ENCODE measurements at regions not wholly inside any gene's neighbourhood (a gene's known extent, or its start where the extent isn't known, plus 50 kb on each side); places are given as distances from the start of the nearest gene placed in this dataset.

GRCh38 chr12:125633686-125634085, 568.5 kb downstream of the AACS start:
- peak overlapping the region; percentile 46 to 77 (median 65) for H3K27ac ChIP-seq
- H3K4me3 ChIP-seq = peak overlapping the region in 1 of 4 donors; percentile 15
- no peaks in the 10 kb centered on the region for H3K36me3 ChIP-seq
- no peak for DNase-seq
- peaks cover 0 to 6% (median 4%) of the 10 kb centered on the region in 3 donors for H3K9me3 ChIP-seq
- H3K27me3 ChIP-seq = no peaks in the 10 kb centered on the region
- peaks cover 6 to 23% (median 8%) of the 10 kb centered on the region in 3 donors for H3K4me1 ChIP-seq
- intact Hi-C loops (cut with DNase I) = no loop called here
- no peak for TF ChIP-seq POLR2A (IDR thresholded peaks at IDR 0.05)
- TF ChIP-seq, protein P1, sequence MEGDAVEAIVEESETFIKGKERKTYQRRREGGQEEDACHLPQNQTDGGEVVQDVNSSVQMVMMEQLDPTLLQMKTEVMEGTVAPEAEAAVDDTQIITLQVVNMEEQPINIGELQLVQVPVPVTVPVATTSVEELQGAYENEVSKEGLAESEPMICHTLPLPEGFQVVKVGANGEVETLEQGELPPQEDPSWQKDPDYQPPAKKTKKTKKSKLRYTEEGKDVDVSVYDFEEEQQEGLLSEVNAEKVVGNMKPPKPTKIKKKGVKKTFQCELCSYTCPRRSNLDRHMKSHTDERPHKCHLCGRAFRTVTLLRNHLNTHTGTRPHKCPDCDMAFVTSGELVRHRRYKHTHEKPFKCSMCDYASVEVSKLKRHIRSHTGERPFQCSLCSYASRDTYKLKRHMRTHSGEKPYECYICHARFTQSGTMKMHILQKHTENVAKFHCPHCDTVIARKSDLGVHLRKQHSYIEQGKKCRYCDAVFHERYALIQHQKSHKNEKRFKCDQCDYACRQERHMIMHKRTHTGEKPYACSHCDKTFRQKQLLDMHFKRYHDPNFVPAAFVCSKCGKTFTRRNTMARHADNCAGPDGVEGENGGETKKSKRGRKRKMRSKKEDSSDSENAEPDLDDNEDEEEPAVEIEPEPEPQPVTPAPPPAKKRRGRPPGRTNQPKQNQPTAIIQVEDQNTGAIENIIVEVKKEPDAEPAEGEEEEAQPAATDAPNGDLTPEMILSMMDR (IDR thresholded peaks at IDR 0.05) = no peak

DNA sequence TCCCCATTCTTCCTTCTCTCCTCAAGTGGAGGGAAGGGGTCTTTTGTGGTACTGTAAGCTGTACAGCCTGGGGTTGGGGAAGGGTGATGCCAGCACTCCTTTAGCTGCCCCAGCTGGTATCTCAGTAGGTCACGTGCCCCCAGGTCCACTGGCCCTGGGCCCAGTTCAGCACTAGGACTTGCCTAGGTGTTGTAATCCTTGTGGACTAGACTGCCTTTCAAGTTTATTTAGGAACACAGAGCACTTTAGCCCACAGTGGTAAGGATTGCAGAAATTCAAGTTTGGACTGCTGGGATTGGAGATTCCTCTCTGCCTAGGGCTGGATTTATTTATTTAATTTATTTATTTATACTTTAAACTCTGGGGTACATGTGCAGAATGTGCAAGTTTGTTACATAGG, 569.6 kb downstream of the AACS start:
- DNase-seq = no peak
- no peak for TF ChIP-seq POLR2A (IDR thresholded peaks at IDR 0.05)
- TF ChIP-seq, protein P1 (IDR thresholded peaks at IDR 0.05) = no peak

DNA sequence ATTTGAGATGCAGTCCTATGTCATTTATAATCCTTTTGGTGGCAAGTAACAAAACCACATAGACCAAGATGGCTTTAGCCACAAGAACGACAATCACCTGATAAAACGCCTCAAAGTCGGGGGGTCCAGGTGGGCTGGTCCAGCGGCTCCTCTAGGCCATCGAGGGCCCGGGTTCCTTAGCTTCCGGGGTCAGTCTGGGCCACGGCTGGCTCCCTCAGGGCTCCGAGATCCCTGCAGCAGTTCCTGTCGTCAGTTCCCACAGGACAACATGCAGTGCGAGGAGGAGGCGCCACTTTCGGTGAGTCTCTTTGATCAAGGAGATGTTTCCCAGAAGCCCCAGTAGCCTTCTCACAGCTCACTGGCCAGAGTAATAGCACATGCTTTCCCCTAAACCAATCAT, 574.6 kb downstream of the AACS start:
- H3K36me3 ChIP-seq = no peaks in the 10 kb centered on the region
- no peaks in the 10 kb centered on the region for H3K27me3 ChIP-seq
- peaks cover 0 to 5% (median 0%) of the 10 kb centered on the region in 3 donors for H3K4me1 ChIP-seq
- no peak for DNase-seq
- 89% methylated on average over 8 of the region's 13 CpGs; no CpG with 5 or more reads in 1 of the 2 donors for WGBS, 2 donors
- H3K4me3 ChIP-seq = no peak overlapping the region
- intact Hi-C loops (cut with DNase I) = no loop called here
- TF ChIP-seq, protein P1 (IDR thresholded peaks at IDR 0.05) = no peak
- TF ChIP-seq POLR2A (IDR thresholded peaks at IDR 0.05) = no peak
- H3K9me3 ChIP-seq = no peaks in the 10 kb centered on the region
- no peak overlapping the region for H3K27ac ChIP-seq

More for the DNA sequence above, 569.6 kb downstream of the AACS start:
- no peaks in the 10 kb centered on the region for H3K36me3 ChIP-seq
- H3K9me3 ChIP-seq = peaks cover 0 to 6% (median 4%) of the 10 kb centered on the region in 3 donors
- H3K4me1 ChIP-seq = peaks cover 6 to 23% (median 8%) of the 10 kb centered on the region in 3 donors
- WGBS, 2 donors = 25 to 33% methylated on average over 1 of the region's 1 CpG
- H3K27me3 ChIP-seq = no peaks in the 10 kb centered on the region
- H3K4me3 ChIP-seq = no peak overlapping the region
- intact Hi-C loops (cut with DNase I) = no loop called here
- no peak overlapping the region for H3K27ac ChIP-seq

- Histone ChIP-seq H3K4me3 (no peak overlapping the region), H3K4me1 (no peaks in the 10 kb centered on the region), H3K9me3 (no peaks in the 10 kb centered on the region), H3K27me3 (no peaks in the 10 kb centered on the region), H3K27ac (no peak overlapping the region), H3K36me3 (no peaks in the 10 kb centered on the region)
- intact Hi-C loops (cut with DNase I) = no loop called here
- TF ChIP-seq, protein P1 (IDR thresholded peaks at IDR 0.05) = no peak
- no peak for TF ChIP-seq POLR2A (IDR thresholded peaks at IDR 0.05)
- 70 to 74% methylated on average over 2 of the region's 2 CpGs for WGBS, 2 donors
- DNase-seq = no peak
Observed at GRCh38 chr12:125643055-125643454, 577.8 kb downstream of the AACS start.

- 58 to 78% methylated on average over 5 of the region's 5 CpGs for whole genome bisulfite sequencing, 2 donors
- no peak for DNase-seq
- intact Hi-C loops (cut with DNase I) = no loop called here
- H3K4me1 ChIP-seq = no peaks in the 10 kb centered on the region
- H3K27me3 ChIP-seq = no peaks in the 10 kb centered on the region
- no peak overlapping the region for H3K27ac ChIP-seq
- TF ChIP-seq, protein P1 (IDR thresholded peaks at IDR 0.05) = no peak
- no peak for TF ChIP-seq POLR2A (IDR thresholded peaks at IDR 0.05)
- H3K4me3 ChIP-seq = no peak overlapping the region
- H3K36me3 ChIP-seq = no peaks in the 10 kb centered on the region
- no peaks in the 10 kb centered on the region for H3K9me3 ChIP-seq
Observed at GRCh38 chr12:125645724-125646123, 580.5 kb downstream of the AACS start.
